ENCODE measurements at regions not wholly inside any gene's neighbourhood (a gene's known extent, or its start where the extent isn't known, plus 50 kb on each side); places are given as distances from the start of the nearest gene placed in this dataset.

DNA sequence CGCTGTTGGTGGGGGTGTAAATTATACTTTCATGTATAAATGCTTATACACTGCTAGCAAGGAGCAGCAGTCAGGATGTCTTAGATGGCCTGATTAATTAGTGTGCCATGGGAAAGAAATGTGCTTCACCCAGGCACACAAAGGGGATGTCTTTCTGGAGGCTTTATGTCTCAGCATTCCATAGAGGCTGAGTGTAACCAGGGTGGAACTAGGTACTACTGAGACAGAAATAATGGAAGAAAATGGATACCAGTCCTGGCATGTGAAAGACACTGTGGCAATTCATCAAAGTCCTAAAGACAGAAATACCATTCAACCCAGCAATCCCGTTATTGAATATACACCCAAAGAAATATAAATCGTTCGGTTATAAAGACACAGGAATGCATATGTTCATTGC lies 52.5 kb downstream of the PF4 start:
- DNase-seq (ENCODE audit: low read depth) = no peak

DNA sequence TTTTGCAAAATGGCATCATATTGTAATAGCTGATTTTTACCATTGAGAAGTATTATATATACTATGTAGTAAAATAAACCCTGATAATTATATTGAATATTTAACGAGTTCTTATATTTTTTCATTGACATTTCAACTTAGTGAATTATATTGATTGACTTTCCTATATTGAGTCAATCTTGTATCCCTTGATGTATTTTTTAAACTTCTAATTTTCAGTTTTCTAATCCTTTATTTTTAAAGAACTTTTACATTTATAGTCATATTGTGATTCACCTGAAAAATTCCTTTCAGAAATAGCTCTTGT lies 54.4 kb downstream of the CXCL1 start:
- DNase-seq (ENCODE audit: low read depth) = no peak

GRCh38 chr4:73922766-73923630 lies 53.8 kb downstream of the CXCL1 start:
- DNase-seq (ENCODE audit: low read depth) = peak; percentile 31

GRCh38 chr4:73922317-73922716 lies 53.1 kb downstream of the CXCL1 start:
- no peak for DNase-seq (ENCODE audit: low read depth)
